K562 (cell line): ENCODE measurements at regions not wholly inside any gene's neighbourhood (a gene's known extent, or its start where the extent isn't known, plus 50 kb on each side); places are given as distances from the start of the nearest gene placed in this dataset.

Source experiments
- ATAC-seq: fragments of 200-7000 bp; cut with Tn5 transposase; 3 replicates; pipeline ENCODE4 v1.9.1; 2020; ENCODE audit warnings: moderate library complexity
- BruUV-seq: library from RNA; stranded (reverse); fragments of 400-500 nt; replicated peaks from 2 replicates; lab custom pipeline; 2021; lab: Mats Ljungman, UMichigan
- CTCF ChIA-PET: fragments of 300-600 bp; formaldehyde crosslinking; extraction: SDS; loops from one replicate; lab custom pipeline; 2021; ENCODE audit warnings: low intra/inter-chr PET ratio; lab: Yijun Ruan, JAX
- POLR2A ChIA-PET: fragments of 300-600, 350-650 bp; sonication (Branson Sonifier 250); formaldehyde crosslinking; extraction: SDS; loops from one replicate; lab custom pipeline; 2021; ENCODE audit warnings: antibody characterized with exemption, inconsistent platforms; lab: Yijun Ruan, JAX
- DNase-seq, 4 experiments: peaks; one replicate each; pipeline versions ENCODE4 v3.0.0 to v3.0.0-alpha.2; 2011 to 2018; ENCODE audit warnings: low spot score in 3 of 4, mixed read lengths in 3 of 4; ENCODE audit errors: extremely low read depth in 1 of 4
- FAIRE-seq: peaks from 2 replicates; lab custom pipeline; 2011; peaks lifted over from hg19 to GRCh38; lab: Jason Lieb, UNC
- H2AFZ ChIP-seq: 2 replicates; pipeline ENCODE4 v1.6.0; 2011; ENCODE audit warnings: low read depth, low read length, control low read depth, inconsistent platforms
- H3K27ac ChIP-seq: fragments of 200-600 bp; 3 replicates; pipeline ENCODE4 v1.8.0; 2011; ENCODE audit warnings: low read depth, mild to moderate bottlenecking, control low read depth, inconsistent platforms, low read length, moderate library complexity, mixed read lengths; ENCODE audit errors: extremely low read depth
- H3K27me3 ChIP-seq, 2 experiments: fragments of 300-600 bp in 1 of 2; 2 replicates in 1 of 2; 3 replicates in 1 of 2; pipeline versions ENCODE4 v1.6.0 to v1.8.0; 2011; ENCODE audit warnings: inconsistent platforms in 2 of 2, low read length in 2 of 2, mild to moderate bottlenecking in 1 of 2, mixed read lengths in 1 of 2, moderate library complexity in 1 of 2; ENCODE audit not compliant: control insufficient read depth in 2 of 2, insufficient read depth in 2 of 2
- H3K36me3 ChIP-seq: fragments of 300-600 bp; 3 replicates; pipeline ENCODE4 v1.8.0; 2011; ENCODE audit warnings: mild to moderate bottlenecking, low read length, inconsistent platforms; ENCODE audit not compliant: control insufficient read depth, insufficient read depth
- H3K4me1 ChIP-seq, 2 experiments: fragments of 200-600 bp in 1 of 2; replicated peaks in 1 of 2; 2 replicates in 1 of 2; 3 replicates in 1 of 2; pipeline versions ENCODE4 v1.5.1 to v1.8.0; 2011; ENCODE audit warnings: inconsistent platforms in 2 of 2, low read length in 2 of 2, mild to moderate bottlenecking in 1 of 2, mixed read lengths in 1 of 2, moderate library complexity in 1 of 2; ENCODE audit not compliant: control insufficient read depth in 2 of 2, insufficient read depth in 2 of 2
- H3K4me2 ChIP-seq: 2 replicates; pipeline ENCODE4 v1.6.1; 2011; ENCODE audit warnings: low read length, control low read depth, inconsistent platforms, mixed read lengths; ENCODE audit not compliant: insufficient read depth
- H3K4me3 ChIP-seq: fragments of 200-600 bp; sonication (generic), shearing (Covaris generic); 2 replicates; pipeline ENCODE4 v1.5.1; 2016; ENCODE audit warnings: control low read depth, inconsistent platforms
- H3K79me2 ChIP-seq: fragments of 200-600 bp; 3 replicates; pipeline ENCODE4 v1.8.0; 2011; ENCODE audit warnings: low read length, inconsistent platforms; ENCODE audit not compliant: control insufficient read depth, insufficient read depth
- H3K9ac ChIP-seq, 2 experiments: 2 replicates each; pipeline versions ENCODE4 v1.6.0 to v1.6.1; 2011; ENCODE audit warnings: low read depth in 2 of 2, low read length in 2 of 2, control low read depth in 1 of 2, inconsistent platforms in 1 of 2, mild to moderate bottlenecking in 1 of 2, mixed read lengths in 1 of 2; ENCODE audit not compliant: insufficient read depth in 1 of 2
- H3K9me1 ChIP-seq: one replicate; pipeline ENCODE4 v1.6.0; 2011; ENCODE audit warnings: inconsistent platforms, mild to moderate bottlenecking, low read length, moderate library complexity; ENCODE audit not compliant: control insufficient read depth, insufficient read depth
- H3K9me3 ChIP-seq: replicated peaks from 2 replicates; pipeline ENCODE4 v1.5.1; 2011; ENCODE audit warnings: low read depth, low read length, inconsistent platforms; ENCODE audit not compliant: control insufficient read depth, insufficient read depth
- H4K20me1 ChIP-seq: replicated peaks from 2 replicates; pipeline ENCODE4 v1.6.1; 2011; ENCODE audit warnings: low read length, inconsistent platforms, mixed read lengths; ENCODE audit not compliant: control insufficient read depth, insufficient read depth
- ASH1L ChIP-seq: fragments of 450-650 bp; IDR thresholded peaks from 2 replicates; pipeline ENCODE4 v1.6.1; 2018; ENCODE audit warnings: borderline replicate concordance, mild to moderate bottlenecking, low read depth; ENCODE audit not compliant: partially characterized antibody
- BDP1 ChIP-seq: IDR thresholded peaks from 3 replicates; pipeline ENCODE4 v1.6.1; 2011; ENCODE audit not compliant: insufficient read length, insufficient read depth
- DDX20 ChIP-seq: fragments of 450-650 bp; IDR thresholded peaks from 2 replicates; pipeline ENCODE4 v1.6.1; 2016; ENCODE audit warnings: missing genetic modification characterization, low read depth, mild to moderate bottlenecking, missing compliant biosample characterization, moderate library complexity
- DMBX1 ChIP-seq: fragments of 250-450 bp; sonication (Bioruptor Pico); IDR thresholded peaks from 2 replicates; pipeline ENCODE4 v1.8.0; 2022; ENCODE audit warnings: inconsistent platforms, mild to moderate bottlenecking, moderate library complexity, borderline replicate concordance
- FOXK2 ChIP-seq, 2 experiments: fragments of 450-650 bp; IDR thresholded peaks in 1 of 2; conservative IDR thresholded peaks in 1 of 2; 2 replicates each; pipeline ENCODE4 v1.6.1; 2016; ENCODE audit warnings: low read depth in 2 of 2, mild to moderate bottlenecking in 1 of 2
- HDGF ChIP-seq: fragments of 450-650 bp; IDR thresholded peaks from 2 replicates; pipeline ENCODE4 v1.6.1; 2016
- HSF4 ChIP-seq: fragments of 250-450 bp; sonication (Bioruptor Pico); IDR thresholded peaks from 2 replicates; pipeline ENCODE4 v2.1.2; 2022; ENCODE audit warnings: mild to moderate bottlenecking, moderate library complexity, borderline replicate concordance
- JUN ChIP-seq, 2 experiments: sonication (generic) in 1 of 2; formaldehyde crosslinking in 1 of 2; IDR thresholded peaks; 2 replicates each; pipeline versions ENCODE4 v1.6.1 to v1.8.0; 2012 to 2022; ENCODE audit warnings: borderline replicate concordance in 2 of 2, mild to moderate bottlenecking in 2 of 2, improper control_type of control experiment in 1 of 2, low read depth in 1 of 2, low read length in 1 of 2, missing genetic modification reagents in 1 of 2
- MAFF ChIP-seq: IDR thresholded peaks from 2 replicates; pipeline ENCODE4 v1.6.1; 2012; ENCODE audit warnings: low read length, improper control_type of control experiment
- NR2F6 ChIP-seq: fragments of 450-650 bp; formaldehyde crosslinking; IDR thresholded peaks from 2 replicates; pipeline ENCODE4 v1.4.0; 2020; ENCODE audit warnings: mild to moderate bottlenecking
- RFX1 ChIP-seq: fragments of 450-650 bp; IDR thresholded peaks from 2 replicates; pipeline ENCODE4 v1.6.1; 2016; ENCODE audit warnings: mild to moderate bottlenecking, moderate library complexity
- YBX1 ChIP-seq: fragments of 450-650 bp; IDR thresholded peaks from 2 replicates; pipeline ENCODE4 v1.7.1; 2016; ENCODE audit warnings: mild to moderate bottlenecking
- ZNF668 ChIP-seq: fragments of 250-450 bp; sonication (Bioruptor Pico); IDR thresholded peaks from 2 replicates; pipeline ENCODE4 v1.8.0; 2022; ENCODE audit warnings: mild to moderate bottlenecking, inconsistent platforms
- whole genome bisulfite sequencing: fragments of 100-300 bp; shearing (Covaris generic); methylation state at CpG from one replicate; pipeline ENCODE4 v1.1.6; 2016; ENCODE audit warnings: low coverage, mixed read lengths; ENCODE audit not compliant: insufficient coverage; ENCODE audit errors: missing lambda C conversion rate; 5-methylcytosine and 5-hydroxymethylcytosine counted together
- in situ Hi-C: fragments of 300-500 bp; cut with MboI; formaldehyde crosslinking; loops from 4 replicates; pipeline ENCODE4 v1.15.0; 2018; ENCODE audit warnings: inconsistent platforms, mixed read lengths
- intact Hi-C: fragments of 100-400 bp; cut with micrococcal nuclease; formaldehyde crosslinking; loops from 2 replicates; pipeline ENCODE4 v1.14.2; 2022
- TF ChIP-seq, protein P1 (sequence below): fragments of 250-450 bp; sonication (Bioruptor Pico); IDR thresholded peaks from 2 replicates; pipeline ENCODE4 v1.5.0; 2021
- TF ChIP-seq, protein P2 (sequence below): fragments of 200-800 bp; sonication (Bioruptor generic); IDR thresholded peaks from 2 replicates; pipeline ENCODE4 v1.6.1; 2017; ENCODE audit warnings: missing genetic modification characterization, missing compliant biosample characterization
- TF ChIP-seq, protein P3 (sequence below): fragments of 250-450 bp; sonication (Bioruptor Pico); IDR thresholded peaks from 2 replicates; pipeline ENCODE4 v1.8.0; 2022; ENCODE audit warnings: moderate library complexity, mild to moderate bottlenecking, inconsistent platforms
- TF ChIP-seq, protein P4 (sequence below): fragments of 250-450 bp; sonication (Bioruptor Pico); IDR thresholded peaks from 2 replicates; pipeline ENCODE4 v1.5.0; 2021

DNA sequence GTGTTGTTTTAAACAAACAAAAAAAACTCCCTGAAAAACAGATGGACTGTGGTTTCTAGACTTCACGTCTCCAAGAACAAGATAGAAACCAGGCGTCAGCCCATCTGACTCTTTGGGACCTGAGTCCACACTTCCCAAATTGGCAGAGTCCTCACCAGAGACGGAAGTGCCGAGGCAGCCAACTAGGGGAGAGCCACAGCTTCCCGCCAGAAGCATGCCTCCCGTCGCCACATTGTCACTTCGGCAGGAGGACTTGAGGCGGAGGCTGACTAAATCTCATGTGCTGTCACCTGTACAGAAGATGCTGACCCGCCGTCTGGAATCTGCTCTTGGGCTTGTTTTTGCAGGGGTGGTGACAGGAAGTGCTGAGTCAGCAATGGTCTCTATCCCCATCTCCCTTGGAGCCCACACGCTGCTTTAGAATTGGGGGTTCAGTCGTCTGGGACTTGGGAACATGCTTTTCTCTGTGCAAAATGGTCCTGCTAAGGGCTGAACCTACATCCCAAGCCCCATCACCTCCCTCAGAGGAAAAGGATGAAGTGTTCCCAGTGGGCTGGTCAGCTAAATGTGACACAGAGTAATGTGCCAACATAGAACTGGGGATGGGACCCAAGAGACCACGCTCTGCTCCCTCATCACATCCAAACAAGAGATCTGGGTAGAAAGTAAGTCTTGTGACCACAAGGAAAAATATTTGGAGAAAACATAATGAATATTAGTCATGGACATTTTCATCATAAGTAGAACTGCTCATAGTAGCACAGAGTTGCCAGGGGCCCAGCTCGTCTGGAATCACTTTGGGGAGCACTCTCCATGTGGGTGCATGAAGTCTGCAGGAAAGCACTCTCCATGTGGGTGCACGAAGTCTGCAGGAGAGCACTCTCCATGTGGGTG, 152.9 kb downstream of the SNX19 start (continued):
- TF ChIP-seq, protein P1, sequence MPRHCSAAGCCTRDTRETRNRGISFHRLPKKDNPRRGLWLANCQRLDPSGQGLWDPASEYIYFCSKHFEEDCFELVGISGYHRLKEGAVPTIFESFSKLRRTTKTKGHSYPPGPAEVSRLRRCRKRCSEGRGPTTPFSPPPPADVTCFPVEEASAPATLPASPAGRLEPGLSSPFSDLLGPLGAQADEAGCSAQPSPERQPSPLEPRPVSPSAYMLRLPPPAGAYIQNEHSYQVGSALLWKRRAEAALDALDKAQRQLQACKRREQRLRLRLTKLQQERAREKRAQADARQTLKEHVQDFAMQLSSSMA (CRISPR knock-in tag), result no peak
- TF ChIP-seq FOXK2 (conservative IDR thresholded peaks at IDR 0.05 in 1 of 2, IDR thresholded peaks at IDR 0.05 in 1 of 2; ENCODE audit: low read depth in 2 of 2) (no peak), MAFF (peak; percentile 94)

DNA sequence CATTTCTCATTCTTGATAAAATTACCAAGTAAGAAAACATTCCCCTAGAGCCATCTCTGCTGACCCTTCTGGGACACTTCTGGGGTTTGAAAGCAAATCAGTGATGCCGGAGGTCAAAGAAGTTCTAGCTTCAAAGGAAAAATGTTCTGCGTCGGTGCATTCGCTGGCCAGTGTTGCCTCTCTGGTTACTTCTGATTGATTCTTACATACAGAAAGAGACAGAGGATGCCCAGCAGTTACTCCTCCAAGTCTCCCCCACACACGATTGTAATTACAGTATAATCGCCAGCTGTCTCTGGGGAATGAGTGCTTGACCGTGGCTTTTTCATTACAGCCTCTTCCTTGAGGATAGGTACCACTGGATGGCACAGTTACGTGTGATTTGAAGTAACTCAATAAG, 150.9 kb downstream of the SNX19 start:
- FAIRE-seq (no peak), DNase-seq (no peak), ATAC-seq (no peak)
- WGBS, result 2% methylated on average over 8 of the region's 8 CpGs
- no peaks in the 10 kb centered on the region for H3K79me2 ChIP-seq
- H3K27me3 ChIP-seq, result peaks cover 0 to 29% of the 10 kb centered on the region in 2 experiments; a peak in 2 of 5 replicates
- no peak overlapping the region for H3K4me2 ChIP-seq
- H3K4me1 ChIP-seq, result no peaks in the 10 kb centered on the region
- peaks cover under 1% of the 10 kb centered on the region for H3K9me1 ChIP-seq
- H3K4me3 ChIP-seq, result no peak overlapping the region
- no peak overlapping the region for H3K9ac ChIP-seq
- intact Hi-C loops (no loop called here), in situ Hi-C loops (no loop called here)
- no peaks in the 10 kb centered on the region for H3K36me3 ChIP-seq
- ChIA-PET POLR2A (no interaction called here), CTCF (no interaction called here)
- H2AFZ ChIP-seq, result no peak overlapping the region
- TF ChIP-seq JUN (IDR thresholded peaks at IDR 0.05; ENCODE audit: borderline replicate concordance, low read depth, low read length), result no peak
- no peak for TF ChIP-seq JUN (CRISPR knock-in tag; IDR thresholded peaks at IDR 0.05; ENCODE audit: borderline replicate concordance)
- no peak for TF ChIP-seq HDGF
- no peak for TF ChIP-seq DMBX1 (CRISPR knock-in tag)
- TF ChIP-seq, protein P2, sequence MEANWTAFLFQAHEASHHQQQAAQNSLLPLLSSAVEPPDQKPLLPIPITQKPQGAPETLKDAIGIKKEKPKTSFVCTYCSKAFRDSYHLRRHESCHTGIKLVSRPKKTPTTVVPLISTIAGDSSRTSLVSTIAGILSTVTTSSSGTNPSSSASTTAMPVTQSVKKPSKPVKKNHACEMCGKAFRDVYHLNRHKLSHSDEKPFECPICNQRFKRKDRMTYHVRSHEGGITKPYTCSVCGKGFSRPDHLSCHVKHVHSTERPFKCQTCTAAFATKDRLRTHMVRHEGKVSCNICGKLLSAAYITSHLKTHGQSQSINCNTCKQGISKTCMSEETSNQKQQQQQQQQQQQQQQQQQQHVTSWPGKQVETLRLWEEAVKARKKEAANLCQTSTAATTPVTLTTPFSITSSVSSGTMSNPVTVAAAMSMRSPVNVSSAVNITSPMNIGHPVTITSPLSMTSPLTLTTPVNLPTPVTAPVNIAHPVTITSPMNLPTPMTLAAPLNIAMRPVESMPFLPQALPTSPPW (CRISPR knock-in tag), result no peak
- TF ChIP-seq, protein P3, sequence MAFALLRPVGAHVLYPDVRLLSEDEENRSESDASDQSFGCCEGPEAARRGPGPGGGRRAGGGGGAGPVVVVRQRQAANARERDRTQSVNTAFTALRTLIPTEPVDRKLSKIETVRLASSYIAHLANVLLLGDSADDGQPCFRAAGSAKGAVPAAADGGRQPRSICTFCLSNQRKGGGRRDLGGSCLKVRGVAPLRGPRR (CRISPR knock-in tag), result no peak
- no peak for TF ChIP-seq DDX20
- no peak for TF ChIP-seq BDP1
- TF ChIP-seq HSF4 (CRISPR knock-in tag), result no peak
- TF ChIP-seq RFX1, result no peak
- no peak for TF ChIP-seq YBX1
- TF ChIP-seq, protein P4, sequence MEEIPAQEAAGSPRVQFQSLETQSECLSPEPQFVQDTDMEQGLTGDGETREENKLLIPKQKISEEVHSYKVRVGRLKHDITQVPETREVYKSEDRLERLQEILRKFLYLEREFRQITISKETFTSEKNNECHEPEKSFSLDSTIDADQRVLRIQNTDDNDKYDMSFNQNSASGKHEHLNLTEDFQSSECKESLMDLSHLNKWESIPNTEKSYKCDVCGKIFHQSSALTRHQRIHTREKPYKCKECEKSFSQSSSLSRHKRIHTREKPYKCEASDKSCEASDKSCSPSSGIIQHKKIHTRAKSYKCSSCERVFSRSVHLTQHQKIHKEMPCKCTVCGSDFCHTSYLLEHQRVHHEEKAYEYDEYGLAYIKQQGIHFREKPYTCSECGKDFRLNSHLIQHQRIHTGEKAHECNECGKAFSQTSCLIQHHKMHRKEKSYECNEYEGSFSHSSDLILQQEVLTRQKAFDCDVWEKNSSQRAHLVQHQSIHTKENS, result no peak
- no peak for TF ChIP-seq ASH1L
- no peak for TF ChIP-seq ZNF668 (CRISPR knock-in tag)
- no peak for TF ChIP-seq NR2F6 (CRISPR knock-in tag)
- H3K9me3 ChIP-seq, result no peaks in the 10 kb centered on the region
- BruUV-seq, result no TSS peak
- no peak overlapping the region for H3K27ac ChIP-seq
- no peaks in the 10 kb centered on the region; the same call in 1 of the 2 replicates for H4K20me1 ChIP-seq
